IMR-90 (cell line): ENCODE measurements at regions not wholly inside any gene's neighbourhood (a gene's known extent, or its start where the extent isn't known, plus 50 kb on each side); places are given as distances from the start of the nearest gene placed in this dataset.

Experiments
- ATAC-seq: fragments of 200-7000 bp; cut with Tn5 transposase; 2 replicates; pipeline ENCODE4 v1.9.1; 2020; ENCODE audit warnings: low read depth, mild to moderate bottlenecking, moderate library complexity
- BruUV-seq: library from RNA; stranded (reverse); fragments of 400-500 nt; replicated peaks from 2 replicates; lab custom pipeline; 2021; lab: Mats Ljungman, UMichigan
- CTCF ChIA-PET: fragments of 300-600 bp; formaldehyde crosslinking; extraction: SDS; loops from one replicate; lab custom pipeline; 2021; ENCODE audit warnings: antibody characterized with exemption; lab: Yijun Ruan, JAX
- POLR2A ChIA-PET: fragments of 300-600 bp; sonication (Branson Sonifier 250); formaldehyde crosslinking; loops from one replicate; lab custom pipeline; 2022; ENCODE audit warnings: antibody characterized with exemption; ENCODE audit not compliant: unreplicated experiment; lab: Charles Lee
- DNase-seq: peaks from one replicate; pipeline ENCODE4 v3.0.0; 2013
- H2AFZ ChIP-seq: replicated peaks from 2 replicates; pipeline ENCODE3; 2013; ENCODE audit warnings: low read length, mild to moderate bottlenecking; ENCODE audit not compliant: poor library complexity
- H2AK5ac ChIP-seq: 2 replicates; pipeline ENCODE4 v1.6.1; 2013; ENCODE audit warnings: low read depth, low read length, inconsistent platforms
- H2AK9ac ChIP-seq: replicated peaks from 2 replicates; pipeline ENCODE3; 2013; ENCODE audit warnings: mild to moderate bottlenecking, low read depth, low read length, moderate library complexity; ENCODE audit not compliant: poor library complexity
- H2BK120ac ChIP-seq: 2 replicates; pipeline ENCODE4 v1.6.1; 2013; ENCODE audit warnings: low read depth, low read length, inconsistent platforms
- H2BK15ac ChIP-seq: 3 replicates; pipeline ENCODE4 v1.6.1; 2013; ENCODE audit warnings: low read depth, low read length, inconsistent platforms
- H2BK20ac ChIP-seq: 2 replicates; pipeline ENCODE4 v1.6.1; 2013; ENCODE audit warnings: low read depth, mild to moderate bottlenecking, inconsistent platforms, low read length, moderate library complexity
- H2BK5ac ChIP-seq: 2 replicates; pipeline ENCODE4 v1.6.1; 2013; ENCODE audit warnings: mild to moderate bottlenecking, low read depth, low read length, inconsistent platforms; ENCODE audit not compliant: poor library complexity, severe bottlenecking
- H3K14ac ChIP-seq: replicated peaks from 2 replicates; pipeline ENCODE4 v1.6.1; 2013; ENCODE audit warnings: low read depth, low read length, inconsistent platforms
- H3K18ac ChIP-seq: 2 replicates; pipeline ENCODE4 v1.6.1; 2013; ENCODE audit warnings: low read depth, low read length, control low read depth
- H3K23ac ChIP-seq: 2 replicates; pipeline ENCODE4 v1.6.1; 2013; ENCODE audit warnings: low read depth, low read length, inconsistent platforms
- H3K27ac ChIP-seq: 2 replicates; pipeline ENCODE4 v1.5.1; 2013; ENCODE audit warnings: mild to moderate bottlenecking, control low read depth, low read length; ENCODE audit not compliant: insufficient read depth
- H3K27me3 ChIP-seq: 2 replicates; pipeline ENCODE4 v1.6.1; 2013; ENCODE audit warnings: low read length; ENCODE audit not compliant: control insufficient read depth, insufficient read depth
- H3K36me3 ChIP-seq: 2 replicates; pipeline ENCODE4 v1.6.1; 2013; ENCODE audit warnings: low read length, mixed read lengths; ENCODE audit not compliant: control insufficient read depth, insufficient read depth
- H3K4ac ChIP-seq: 2 replicates; pipeline ENCODE4 v1.6.1; 2013; ENCODE audit warnings: low read depth, low read length, inconsistent platforms
- H3K4me1 ChIP-seq: 2 replicates; pipeline ENCODE4 v1.6.1; 2013; ENCODE audit warnings: low read length, mixed read lengths; ENCODE audit not compliant: control insufficient read depth, insufficient read depth
- H3K4me2 ChIP-seq: 2 replicates; pipeline ENCODE4 v1.6.1; 2013; ENCODE audit warnings: low read depth, mild to moderate bottlenecking, control low read depth, low read length, moderate library complexity
- H3K4me3 ChIP-seq: 2 replicates; pipeline ENCODE4 v1.5.1; 2013; ENCODE audit warnings: low read depth, mild to moderate bottlenecking, control low read depth, low read length, moderate library complexity; ENCODE audit not compliant: insufficient read depth
- H3K56ac ChIP-seq: 2 replicates; pipeline ENCODE4 v1.6.1; 2013; ENCODE audit warnings: low read length, inconsistent platforms; ENCODE audit not compliant: insufficient read depth; ENCODE audit errors: extremely low read depth
- H3K79me1 ChIP-seq, 2 experiments: 2 replicates each; pipeline ENCODE4 v1.6.1; 2013; ENCODE audit warnings: low read length in 2 of 2, inconsistent platforms in 1 of 2, low read depth in 1 of 2
- H3K9ac ChIP-seq: 2 replicates; pipeline ENCODE4 v1.6.1; 2013; ENCODE audit warnings: low read depth, low read length, control low read depth
- H3K9me1 ChIP-seq: 2 replicates; pipeline ENCODE4 v1.6.1; 2013; ENCODE audit warnings: low read length, inconsistent platforms; ENCODE audit not compliant: insufficient read depth
- H3K9me3 ChIP-seq: 2 replicates; pipeline ENCODE4 v1.6.1; 2013; ENCODE audit warnings: low read length; ENCODE audit not compliant: control insufficient read depth, insufficient read depth
- H4K20me1 ChIP-seq: 2 replicates; pipeline ENCODE4 v1.6.1; 2013; ENCODE audit warnings: low read length, inconsistent platforms; ENCODE audit not compliant: insufficient read depth
- H4K5ac ChIP-seq: 2 replicates; pipeline ENCODE4 v1.6.1; 2013; ENCODE audit warnings: mild to moderate bottlenecking, low read depth, low read length, control low read depth
- H4K8ac ChIP-seq, 2 experiments: 2 replicates each; pipeline ENCODE4 v1.6.1; 2013; ENCODE audit warnings: low read depth in 2 of 2, low read length in 2 of 2, control low read depth in 1 of 2, inconsistent platforms in 1 of 2
- H4K91ac ChIP-seq: 2 replicates; pipeline ENCODE4 v1.6.1; 2013; ENCODE audit warnings: low read depth, low read length, inconsistent platforms; ENCODE audit not compliant: insufficient read depth
- CHD1 ChIP-seq: IDR thresholded peaks from 2 replicates; pipeline ENCODE4 v1.6.1; 2012; ENCODE audit warnings: low read depth, low read length, improper control_type of control experiment
- MAZ ChIP-seq: IDR thresholded peaks from 2 replicates; pipeline ENCODE4 v1.6.1; 2012; ENCODE audit warnings: low read depth, mild to moderate bottlenecking, low read length, improper control_type of control experiment, moderate library complexity, borderline replicate concordance
- POLR2A ChIP-seq: IDR thresholded peaks from 2 replicates; pipeline ENCODE4 v1.6.1; 2012; ENCODE audit warnings: mild to moderate bottlenecking, low read depth, low read length
- WGBS, 2 experiments: methylation state at CpG; one replicate each; pipeline versions ENCODE4 v1.1.5 to v1.1.7; 2013; ENCODE audit warnings: missing lambda C conversion rate in 2 of 2; ENCODE audit not compliant: insufficient read length in 1 of 2; ENCODE audit errors: extremely low coverage in 2 of 2; 5-methylcytosine and 5-hydroxymethylcytosine counted together
- dilution Hi-C: fragments of 300-500 bp; cut with HindIII; formaldehyde crosslinking; loops from one replicate; pipeline ENCODE4 v1.14.3; 2018; ENCODE audit warnings: low sequenced_read_pairs; ENCODE audit not compliant: unreplicated experiment
- in situ Hi-C: fragments of 300-500 bp; cut with MboI; formaldehyde crosslinking; loops from 3 replicates; pipeline ENCODE4 v1.14.3; 2019; ENCODE audit warnings: low sequenced_read_pairs, inconsistent platforms, mixed read lengths
- intact Hi-C: fragments of 100-400 bp; cut with micrococcal nuclease; formaldehyde crosslinking; loops from 2 replicates; pipeline ENCODE4 v1.10.0; 2022
- TF ChIP-seq, protein P1 (sequence below): fragments of 150-350 bp; IDR thresholded peaks from 2 replicates; pipeline ENCODE4 v1.6.1; 2016; ENCODE audit warnings: low read depth, mild to moderate bottlenecking, low read length, moderate library complexity, borderline replicate concordance

DNA sequence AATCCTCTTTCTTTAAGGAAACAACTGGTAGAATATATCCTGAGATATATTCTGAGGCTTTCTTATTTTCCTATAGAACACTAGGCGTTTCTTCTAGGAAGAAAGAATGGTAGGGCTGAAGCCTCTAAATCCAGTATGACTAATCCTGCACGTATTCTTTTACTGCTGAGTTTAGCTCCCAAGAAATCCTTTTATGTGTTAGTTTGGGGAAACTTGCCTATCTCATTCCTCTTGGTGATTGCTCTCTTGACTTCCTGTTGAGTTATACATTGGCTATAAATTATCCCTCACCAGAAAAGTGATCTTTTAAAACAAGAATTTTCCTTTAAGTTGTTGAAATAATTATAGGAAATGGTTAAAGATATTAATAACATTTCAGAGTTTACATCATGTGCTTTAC lies 422.9 kb downstream of the TMEM161B start:
- Histone ChIP-seq H3K23ac (no peak overlapping the region), H2BK20ac (no peak overlapping the region), H3K4ac (no peak overlapping the region), H3K18ac (no peak overlapping the region), H3K9ac (no peak overlapping the region), H2AK5ac (no peak overlapping the region), H3K9me3 (peaks cover 10% of the 10 kb centered on the region; the same call in 1 of the 2 replicates), H3K14ac (no peak overlapping the region), H3K56ac (no peak overlapping the region), H2AFZ (no peak overlapping the region), H3K4me2 (no peak overlapping the region), H4K91ac (no peak overlapping the region), H3K27ac (no peak overlapping the region), H3K9me1 (no peaks in the 10 kb centered on the region), H3K4me3 (no peak overlapping the region), H2BK15ac (no peak overlapping the region), H3K79me1 (no peaks in the 10 kb centered on the region), H3K36me3 (no peaks in the 10 kb centered on the region), H4K5ac (no peak overlapping the region), H3K4me1 (no peaks in the 10 kb centered on the region), H2AK9ac (no peak overlapping the region), H2BK5ac (no peak overlapping the region), H4K20me1 (no peaks in the 10 kb centered on the region), H3K27me3 (no peaks in the 10 kb centered on the region), H2BK120ac (no peak overlapping the region), H4K8ac (no peak overlapping the region)
- TF ChIP-seq MAZ (no peak), CHD1 (no peak), POLR2A (no peak)
- TF ChIP-seq, protein P1, sequence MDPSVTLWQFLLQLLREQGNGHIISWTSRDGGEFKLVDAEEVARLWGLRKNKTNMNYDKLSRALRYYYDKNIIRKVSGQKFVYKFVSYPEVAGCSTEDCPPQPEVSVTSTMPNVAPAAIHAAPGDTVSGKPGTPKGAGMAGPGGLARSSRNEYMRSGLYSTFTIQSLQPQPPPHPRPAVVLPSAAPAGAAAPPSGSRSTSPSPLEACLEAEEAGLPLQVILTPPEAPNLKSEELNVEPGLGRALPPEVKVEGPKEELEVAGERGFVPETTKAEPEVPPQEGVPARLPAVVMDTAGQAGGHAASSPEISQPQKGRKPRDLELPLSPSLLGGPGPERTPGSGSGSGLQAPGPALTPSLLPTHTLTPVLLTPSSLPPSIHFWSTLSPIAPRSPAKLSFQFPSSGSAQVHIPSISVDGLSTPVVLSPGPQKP, result no peak
- WGBS, 2 experiments, result no CpG with 5 or more reads among the region's 2 CpGs
- BruUV-seq, result no TSS peak
- dilution Hi-C loops (no loop called here), intact Hi-C loops (no loop called here), in situ Hi-C loops (no loop called here)
- ChIA-PET POLR2A (no interaction called here), CTCF (no interaction called here)
- ATAC-seq, result no peak
- no peak for DNase-seq
